Uterus (tissue), 2 donors: ENCODE measurements at regions not wholly inside any gene's neighbourhood (a gene's known extent, or its start where the extent isn't known, plus 50 kb on each side); places are given as distances from the start of the nearest gene placed in this dataset.

Experiments used
- POLR2A ChIP-seq, 2 donors: fragments of 450-650 bp; IDR thresholded peaks; one replicate each; pipeline ENCODE4 v1.6.1; 2016; ENCODE audit warnings: antibody characterized with exemption in 2 of 2, mild to moderate bottlenecking in 1 of 2, moderate library complexity in 1 of 2
- TF ChIP-seq, protein P1 (sequence below), 4 experiments: fragments of 200-600 bp in 2 of 4; fragments of 450-650 bp in 2 of 4; sonication (generic) in 2 of 4; IDR thresholded peaks; one replicate each; pipeline ENCODE4 v1.5.1; 2016 to 2019; ENCODE audit warnings: antibody characterized with exemption in 4 of 4, mild to moderate bottlenecking in 2 of 4, moderate library complexity in 1 of 4

DNA sequence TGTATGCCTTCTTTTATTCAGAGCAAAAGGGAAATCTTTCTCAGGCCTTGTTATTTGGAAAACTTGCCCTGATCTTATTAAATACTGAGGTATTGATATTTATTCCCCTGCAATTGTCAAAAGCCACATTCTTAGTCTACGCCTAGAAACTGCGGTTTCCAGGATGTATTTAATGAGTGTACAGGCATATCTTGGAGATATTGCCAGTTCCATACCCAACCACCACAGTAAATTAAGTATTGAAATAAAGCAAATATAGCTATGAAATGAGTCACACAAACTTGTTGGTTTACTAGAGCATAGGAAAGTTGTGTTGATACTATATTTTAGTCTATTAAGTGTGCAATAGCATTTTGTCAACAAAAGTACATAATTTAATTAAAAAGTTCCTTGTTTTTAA lies 152.7 kb upstream of the CCDC179 start:
- TF ChIP-seq, protein P1, sequence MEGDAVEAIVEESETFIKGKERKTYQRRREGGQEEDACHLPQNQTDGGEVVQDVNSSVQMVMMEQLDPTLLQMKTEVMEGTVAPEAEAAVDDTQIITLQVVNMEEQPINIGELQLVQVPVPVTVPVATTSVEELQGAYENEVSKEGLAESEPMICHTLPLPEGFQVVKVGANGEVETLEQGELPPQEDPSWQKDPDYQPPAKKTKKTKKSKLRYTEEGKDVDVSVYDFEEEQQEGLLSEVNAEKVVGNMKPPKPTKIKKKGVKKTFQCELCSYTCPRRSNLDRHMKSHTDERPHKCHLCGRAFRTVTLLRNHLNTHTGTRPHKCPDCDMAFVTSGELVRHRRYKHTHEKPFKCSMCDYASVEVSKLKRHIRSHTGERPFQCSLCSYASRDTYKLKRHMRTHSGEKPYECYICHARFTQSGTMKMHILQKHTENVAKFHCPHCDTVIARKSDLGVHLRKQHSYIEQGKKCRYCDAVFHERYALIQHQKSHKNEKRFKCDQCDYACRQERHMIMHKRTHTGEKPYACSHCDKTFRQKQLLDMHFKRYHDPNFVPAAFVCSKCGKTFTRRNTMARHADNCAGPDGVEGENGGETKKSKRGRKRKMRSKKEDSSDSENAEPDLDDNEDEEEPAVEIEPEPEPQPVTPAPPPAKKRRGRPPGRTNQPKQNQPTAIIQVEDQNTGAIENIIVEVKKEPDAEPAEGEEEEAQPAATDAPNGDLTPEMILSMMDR (IDR thresholded peaks at IDR 0.05): no peak
- TF ChIP-seq POLR2A (IDR thresholded peaks at IDR 0.05): no peak
